AG09319 (cell line): ENCODE measurements at regions not wholly inside any gene's neighbourhood (a gene's known extent, or its start where the extent isn't known, plus 50 kb on each side); places are given as distances from the start of the nearest gene placed in this dataset.

Experiments
- DNase-seq: peaks from one replicate; pipeline ENCODE4 v3.0.0-alpha.2; 2010; ENCODE audit warnings: low read depth; ENCODE audit errors: extremely low read depth
- TF ChIP-seq, protein P1 (sequence below): IDR thresholded peaks from 2 replicates; pipeline ENCODE4 v1.5.1; 2011; ENCODE audit warnings: low read depth, mild to moderate bottlenecking, inconsistent platforms, low read length, moderate library complexity

GRCh38 chr6:140847262-140847645, 1285.5 kb upstream of the GJE1 start:
- TF ChIP-seq, protein P1, sequence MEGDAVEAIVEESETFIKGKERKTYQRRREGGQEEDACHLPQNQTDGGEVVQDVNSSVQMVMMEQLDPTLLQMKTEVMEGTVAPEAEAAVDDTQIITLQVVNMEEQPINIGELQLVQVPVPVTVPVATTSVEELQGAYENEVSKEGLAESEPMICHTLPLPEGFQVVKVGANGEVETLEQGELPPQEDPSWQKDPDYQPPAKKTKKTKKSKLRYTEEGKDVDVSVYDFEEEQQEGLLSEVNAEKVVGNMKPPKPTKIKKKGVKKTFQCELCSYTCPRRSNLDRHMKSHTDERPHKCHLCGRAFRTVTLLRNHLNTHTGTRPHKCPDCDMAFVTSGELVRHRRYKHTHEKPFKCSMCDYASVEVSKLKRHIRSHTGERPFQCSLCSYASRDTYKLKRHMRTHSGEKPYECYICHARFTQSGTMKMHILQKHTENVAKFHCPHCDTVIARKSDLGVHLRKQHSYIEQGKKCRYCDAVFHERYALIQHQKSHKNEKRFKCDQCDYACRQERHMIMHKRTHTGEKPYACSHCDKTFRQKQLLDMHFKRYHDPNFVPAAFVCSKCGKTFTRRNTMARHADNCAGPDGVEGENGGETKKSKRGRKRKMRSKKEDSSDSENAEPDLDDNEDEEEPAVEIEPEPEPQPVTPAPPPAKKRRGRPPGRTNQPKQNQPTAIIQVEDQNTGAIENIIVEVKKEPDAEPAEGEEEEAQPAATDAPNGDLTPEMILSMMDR = no peak
- DNase-seq = no peak

GRCh38 chr6:140846503-140847261, 1286.0 kb upstream of the GJE1 start:
- TF ChIP-seq, protein P1 = no peak
- no peak for DNase-seq

DNA sequence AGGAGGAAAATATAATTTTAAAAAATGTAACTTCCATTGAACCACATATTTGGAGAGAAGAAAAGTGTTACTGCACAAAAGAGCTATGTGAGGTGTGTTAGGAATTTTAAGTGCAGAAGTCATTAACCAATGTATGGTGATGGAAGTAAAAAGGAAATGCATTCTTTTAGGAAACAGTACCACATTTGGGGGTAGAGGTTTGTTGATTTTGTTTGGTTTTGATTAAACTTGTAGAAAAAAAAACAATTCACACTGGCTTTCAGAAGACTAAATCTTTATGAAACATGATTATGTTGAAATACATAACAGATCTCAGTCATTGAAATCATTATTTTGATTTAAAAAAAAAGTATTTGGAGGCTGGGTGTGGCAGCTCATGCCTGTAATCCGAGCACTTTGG, 1287.0 kb upstream of the GJE1 start:
- TF ChIP-seq, protein P1 = no peak
- DNase-seq = no peak

DNA sequence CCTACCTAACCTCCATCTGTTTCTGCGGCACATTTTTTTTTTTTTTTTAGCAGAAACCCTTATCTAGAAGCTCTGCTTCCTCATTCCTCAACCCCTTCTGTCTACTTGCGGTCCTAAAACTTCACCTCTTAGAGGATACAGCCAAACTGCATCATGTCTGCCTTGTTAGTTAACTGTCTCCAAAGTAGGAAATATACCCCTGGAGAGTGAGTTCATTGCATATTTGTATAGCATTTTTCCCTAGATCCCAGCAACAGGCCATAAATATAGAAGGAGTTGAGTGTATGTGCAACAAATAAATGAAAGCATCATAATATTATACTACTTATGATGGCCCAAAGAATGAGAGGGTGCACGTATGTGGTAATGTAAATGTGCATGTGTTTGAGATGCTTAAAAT, 1288.6 kb upstream of the GJE1 start:
- no peak for DNase-seq
- TF ChIP-seq, protein P1 = no peak

- TF ChIP-seq, protein P1 = no peak
- DNase-seq = no peak
Measured at GRCh38 chr6:140833408-140833807, 1299.3 kb upstream of the GJE1 start.

DNA sequence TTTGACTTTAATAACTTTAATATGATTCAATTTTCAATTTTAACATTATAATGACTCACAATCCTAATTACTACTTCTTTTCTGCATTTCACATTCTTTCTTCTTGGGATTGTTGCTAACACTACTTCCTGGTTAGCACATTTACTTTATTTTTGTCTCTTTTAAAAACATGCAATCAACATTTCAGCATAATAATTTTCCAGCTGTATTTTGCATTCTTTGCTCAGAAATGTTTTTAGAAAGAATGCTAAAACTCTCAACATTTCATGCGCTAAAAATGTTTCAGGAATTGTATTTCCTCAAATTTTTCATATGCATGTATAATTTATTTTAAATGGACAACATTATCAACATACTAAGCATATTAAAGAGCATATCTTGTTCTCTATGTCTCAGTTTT, 1302.1 kb upstream of the GJE1 start:
- TF ChIP-seq, protein P1 = no peak
- no peak for DNase-seq

DNA sequence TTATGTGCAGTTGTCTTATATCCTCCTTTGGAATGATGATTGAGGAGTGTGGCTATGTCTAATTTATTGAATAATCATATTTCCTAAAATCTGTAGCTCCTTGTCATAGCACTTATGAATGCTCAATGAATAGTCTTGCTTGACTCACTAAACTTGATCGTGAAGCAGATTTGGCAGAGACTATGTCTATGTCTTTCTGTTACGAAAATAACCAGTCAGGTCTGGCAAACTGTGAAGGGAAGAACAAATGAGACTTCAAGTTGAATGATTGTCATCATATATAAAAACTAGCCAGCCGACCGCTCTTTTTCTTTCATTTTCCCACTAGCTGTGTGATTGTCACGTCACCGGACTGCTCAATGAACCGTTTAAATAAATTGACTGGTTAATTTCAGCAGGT, 1303.9 kb upstream of the GJE1 start:
- no peak for DNase-seq
- TF ChIP-seq, protein P1 = no peak
